ENCODE measurements at regions not wholly inside any gene's neighbourhood (a gene's known extent, or its start where the extent isn't known, plus 50 kb on each side); places are given as distances from the start of the nearest gene placed in this dataset.

DNA sequence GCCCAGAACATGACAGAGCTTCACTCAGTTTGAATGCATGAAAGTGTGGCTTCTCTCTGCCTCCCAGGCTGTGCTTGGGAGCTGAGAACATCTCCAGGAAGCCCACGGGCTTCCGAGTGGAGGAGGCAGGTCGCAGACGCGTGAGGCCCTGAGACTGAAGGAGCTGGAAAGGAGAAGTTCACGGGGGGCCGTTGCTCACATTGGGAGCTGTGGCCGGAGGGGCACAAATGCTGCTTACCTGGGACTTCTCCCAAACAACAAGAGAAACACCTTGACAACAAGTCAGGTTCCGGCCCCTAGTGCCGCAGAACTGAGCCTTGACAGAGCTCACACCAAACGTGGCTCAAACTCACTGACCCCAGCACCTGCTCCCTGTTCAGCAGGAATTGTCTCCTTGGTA is 207.0 kb downstream of the BRD1 start:
- TF ChIP-seq, protein P1, sequence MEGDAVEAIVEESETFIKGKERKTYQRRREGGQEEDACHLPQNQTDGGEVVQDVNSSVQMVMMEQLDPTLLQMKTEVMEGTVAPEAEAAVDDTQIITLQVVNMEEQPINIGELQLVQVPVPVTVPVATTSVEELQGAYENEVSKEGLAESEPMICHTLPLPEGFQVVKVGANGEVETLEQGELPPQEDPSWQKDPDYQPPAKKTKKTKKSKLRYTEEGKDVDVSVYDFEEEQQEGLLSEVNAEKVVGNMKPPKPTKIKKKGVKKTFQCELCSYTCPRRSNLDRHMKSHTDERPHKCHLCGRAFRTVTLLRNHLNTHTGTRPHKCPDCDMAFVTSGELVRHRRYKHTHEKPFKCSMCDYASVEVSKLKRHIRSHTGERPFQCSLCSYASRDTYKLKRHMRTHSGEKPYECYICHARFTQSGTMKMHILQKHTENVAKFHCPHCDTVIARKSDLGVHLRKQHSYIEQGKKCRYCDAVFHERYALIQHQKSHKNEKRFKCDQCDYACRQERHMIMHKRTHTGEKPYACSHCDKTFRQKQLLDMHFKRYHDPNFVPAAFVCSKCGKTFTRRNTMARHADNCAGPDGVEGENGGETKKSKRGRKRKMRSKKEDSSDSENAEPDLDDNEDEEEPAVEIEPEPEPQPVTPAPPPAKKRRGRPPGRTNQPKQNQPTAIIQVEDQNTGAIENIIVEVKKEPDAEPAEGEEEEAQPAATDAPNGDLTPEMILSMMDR (IDR thresholded peaks at IDR 0.05) = no peak
- no peak for TF ChIP-seq POLR2AphosphoS5 (IDR thresholded peaks at IDR 0.05)
- no peak for TF ChIP-seq EP300 (IDR thresholded peaks at IDR 0.05)
